Stomach (tissue), 4 donors: ENCODE measurements at regions not wholly inside any gene's neighbourhood (a gene's known extent, or its start where the extent isn't known, plus 50 kb on each side); places are given as distances from the start of the nearest gene placed in this dataset.

Experiments used
- EP300 ChIP-seq: sonication (generic); formaldehyde crosslinking; IDR thresholded peaks from one replicate; pipeline ENCODE4 v1.6.1; 2017; ENCODE audit warnings: antibody characterized with exemption
- POLR2A ChIP-seq, 4 donors: fragments of 450-650 bp; IDR thresholded peaks; one replicate each; pipeline ENCODE4 v1.6.1; 2016; ENCODE audit warnings: antibody characterized with exemption in 4 of 4, control low read depth in 2 of 4, mild to moderate bottlenecking in 1 of 4, moderate library complexity in 1 of 4

DNA sequence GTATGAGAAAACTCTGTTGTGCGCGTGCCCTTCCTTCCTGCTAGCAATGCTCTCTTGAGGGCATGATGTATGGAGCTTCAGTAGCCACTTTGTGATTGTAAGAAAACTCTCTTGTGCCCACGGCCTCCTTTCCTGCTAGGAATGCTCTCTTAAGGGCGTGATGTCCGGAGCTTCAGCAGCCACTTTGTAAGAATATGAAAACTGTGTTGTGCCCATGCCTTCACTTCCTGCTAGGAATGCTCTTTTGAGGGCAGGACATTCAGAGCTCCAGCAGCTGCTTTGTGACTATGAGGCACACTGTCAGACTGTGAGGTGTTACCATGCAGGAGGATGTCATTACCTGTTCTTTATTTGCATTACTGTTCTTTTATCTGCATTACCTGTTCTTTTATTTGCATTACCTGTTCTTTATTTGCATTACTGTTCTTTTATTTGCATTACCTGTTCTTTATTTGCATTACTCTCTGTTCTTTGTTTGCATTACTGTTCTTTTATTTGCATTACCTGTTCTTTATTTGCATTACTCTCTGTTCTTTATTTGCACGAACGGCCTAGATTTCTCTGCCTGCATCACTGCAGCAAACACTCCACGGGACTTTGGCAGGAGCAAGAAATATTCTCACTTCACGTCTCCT, 166.7 kb downstream of the CRLF2 start:
- TF ChIP-seq POLR2A (IDR thresholded peaks at IDR 0.05) (no peak), EP300 (no peak)
